ENCODE measurements at regions not wholly inside any gene's neighbourhood (a gene's known extent, or its start where the extent isn't known, plus 50 kb on each side); places are given as distances from the start of the nearest gene placed in this dataset.

DNA sequence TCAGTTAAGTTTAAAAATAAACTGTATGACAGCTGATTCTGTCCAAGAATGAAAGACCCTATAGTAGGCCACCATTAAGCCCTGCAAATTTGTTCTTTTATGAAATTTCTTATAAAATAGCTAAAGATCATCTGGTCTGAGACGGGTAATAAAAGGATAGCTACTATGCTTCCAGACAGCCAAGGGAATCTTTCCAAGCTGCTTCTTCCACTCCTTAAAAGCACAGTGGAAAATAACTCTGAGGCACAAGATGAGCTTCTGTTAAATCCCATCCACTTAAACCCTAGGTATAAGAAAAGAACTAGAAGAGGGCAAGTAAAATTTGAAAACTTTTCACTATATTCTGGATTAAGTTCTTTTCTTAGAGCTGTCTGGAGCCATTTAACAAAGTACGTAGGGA, 194.3 kb downstream of the CAPZA3 start:
- no peak overlapping the region for H3K4me3 ChIP-seq (replicated peaks; ENCODE audit: insufficient read depth, low read length)
- H3K27ac ChIP-seq (replicated peaks), result no peak overlapping the region
- TF ChIP-seq POLR2AphosphoS5 (IDR thresholded peaks at IDR 0.05; ENCODE audit: low read depth) (no peak), CTCF (IDR thresholded peaks at IDR 0.05; ENCODE audit: insufficient read depth, low read length) (no peak), SPI1 (IDR thresholded peaks at IDR 0.05; ENCODE audit: borderline replicate concordance, low read depth) (no peak), GABPA (IDR thresholded peaks at IDR 0.05; ENCODE audit: low read depth) (no peak)
- TF ChIP-seq, protein P1, sequence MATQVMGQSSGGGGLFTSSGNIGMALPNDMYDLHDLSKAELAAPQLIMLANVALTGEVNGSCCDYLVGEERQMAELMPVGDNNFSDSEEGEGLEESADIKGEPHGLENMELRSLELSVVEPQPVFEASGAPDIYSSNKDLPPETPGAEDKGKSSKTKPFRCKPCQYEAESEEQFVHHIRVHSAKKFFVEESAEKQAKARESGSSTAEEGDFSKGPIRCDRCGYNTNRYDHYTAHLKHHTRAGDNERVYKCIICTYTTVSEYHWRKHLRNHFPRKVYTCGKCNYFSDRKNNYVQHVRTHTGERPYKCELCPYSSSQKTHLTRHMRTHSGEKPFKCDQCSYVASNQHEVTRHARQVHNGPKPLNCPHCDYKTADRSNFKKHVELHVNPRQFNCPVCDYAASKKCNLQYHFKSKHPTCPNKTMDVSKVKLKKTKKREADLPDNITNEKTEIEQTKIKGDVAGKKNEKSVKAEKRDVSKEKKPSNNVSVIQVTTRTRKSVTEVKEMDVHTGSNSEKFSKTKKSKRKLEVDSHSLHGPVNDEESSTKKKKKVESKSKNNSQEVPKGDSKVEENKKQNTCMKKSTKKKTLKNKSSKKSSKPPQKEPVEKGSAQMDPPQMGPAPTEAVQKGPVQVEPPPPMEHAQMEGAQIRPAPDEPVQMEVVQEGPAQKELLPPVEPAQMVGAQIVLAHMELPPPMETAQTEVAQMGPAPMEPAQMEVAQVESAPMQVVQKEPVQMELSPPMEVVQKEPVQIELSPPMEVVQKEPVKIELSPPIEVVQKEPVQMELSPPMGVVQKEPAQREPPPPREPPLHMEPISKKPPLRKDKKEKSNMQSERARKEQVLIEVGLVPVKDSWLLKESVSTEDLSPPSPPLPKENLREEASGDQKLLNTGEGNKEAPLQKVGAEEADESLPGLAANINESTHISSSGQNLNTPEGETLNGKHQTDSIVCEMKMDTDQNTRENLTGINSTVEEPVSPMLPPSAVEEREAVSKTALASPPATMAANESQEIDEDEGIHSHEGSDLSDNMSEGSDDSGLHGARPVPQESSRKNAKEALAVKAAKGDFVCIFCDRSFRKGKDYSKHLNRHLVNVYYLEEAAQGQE (IDR thresholded peaks at IDR 0.05; ENCODE audit: insufficient replicate concordance, low read depth), result no peak
- no peaks in the 10 kb centered on the region for H3K27me3 ChIP-seq (ENCODE audit: insufficient read depth, poor library complexity, severe bottlenecking)
- no peak for DNase-seq (ENCODE audit: low read depth in 1 of 2, low spot score in 1 of 2)

DNA sequence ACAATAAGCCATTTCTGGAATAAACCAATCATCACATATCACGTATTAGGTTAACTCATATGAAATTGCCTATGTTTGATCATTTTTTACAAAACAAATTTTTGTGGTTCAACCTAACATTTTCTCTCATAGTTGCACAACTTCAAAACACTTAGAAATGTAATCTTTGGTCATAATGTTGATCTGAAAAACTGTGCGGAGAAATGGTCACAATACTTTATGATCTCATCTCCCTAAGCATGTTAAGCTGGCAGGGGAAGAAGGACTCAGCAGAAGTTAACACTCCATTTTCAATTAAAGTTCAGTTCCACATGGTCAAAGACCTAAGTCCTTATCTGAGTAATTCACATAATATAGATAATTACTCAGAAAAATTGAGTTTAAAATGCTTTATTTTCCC, 194.8 kb downstream of the CAPZA3 start:
- H3K27ac ChIP-seq (replicated peaks), result no peak overlapping the region
- TF ChIP-seq GABPA (IDR thresholded peaks at IDR 0.05; ENCODE audit: low read depth) (no peak), SPI1 (IDR thresholded peaks at IDR 0.05; ENCODE audit: borderline replicate concordance, low read depth) (no peak), POLR2AphosphoS5 (IDR thresholded peaks at IDR 0.05; ENCODE audit: low read depth) (no peak)
- H3K4me3 ChIP-seq (replicated peaks; ENCODE audit: insufficient read depth, low read length), result no peak overlapping the region
- no peaks in the 10 kb centered on the region for H3K27me3 ChIP-seq (ENCODE audit: insufficient read depth, poor library complexity, severe bottlenecking)
- DNase-seq (ENCODE audit: low read depth in 1 of 2, low spot score in 1 of 2), result no peak

DNA sequence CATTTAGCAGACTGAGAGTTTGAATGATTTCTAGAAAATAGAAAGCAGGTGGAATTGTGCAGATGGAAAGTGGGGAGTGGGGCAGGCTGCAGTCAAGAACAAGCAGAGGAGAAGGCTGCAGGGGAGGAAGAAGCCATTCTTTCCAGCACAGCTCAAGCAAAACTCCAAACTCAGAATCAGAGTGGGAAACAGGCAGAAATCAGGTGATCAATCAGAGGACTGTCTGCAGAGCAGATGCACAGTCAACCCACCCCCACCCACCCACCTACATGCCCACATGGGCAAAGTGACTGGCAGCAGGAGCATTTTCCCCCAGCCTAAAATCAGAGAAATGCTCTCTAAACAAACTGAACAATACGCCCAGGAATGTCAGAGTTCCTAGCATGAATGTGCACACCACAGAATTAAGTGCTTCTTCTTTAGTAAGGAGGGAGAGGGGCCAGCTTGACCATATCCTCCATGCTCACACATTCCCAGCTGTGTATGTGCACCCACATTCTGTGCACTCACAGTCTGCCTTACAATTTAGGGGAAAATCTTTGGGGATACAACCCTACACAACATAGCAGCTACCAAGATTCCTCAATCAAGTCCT, 194.1 kb upstream of the PLEKHA5 start:
- Histone ChIP-seq H3K27me3 (ENCODE audit: insufficient read depth, poor library complexity, severe bottlenecking) (no peaks in the 10 kb centered on the region), H3K27ac (replicated peaks) (no peak overlapping the region), H3K4me3 (replicated peaks; ENCODE audit: insufficient read depth, low read length) (no peak overlapping the region)
- TF ChIP-seq, protein P1 (IDR thresholded peaks at IDR 0.05; ENCODE audit: insufficient replicate concordance, low read depth), result no peak
- TF ChIP-seq POLR2AphosphoS5 (IDR thresholded peaks at IDR 0.05; ENCODE audit: low read depth) (no peak), SPI1 (IDR thresholded peaks at IDR 0.05; ENCODE audit: borderline replicate concordance, low read depth) (no peak), CTCF (IDR thresholded peaks at IDR 0.05; ENCODE audit: insufficient read depth, low read length) (no peak), GABPA (IDR thresholded peaks at IDR 0.05; ENCODE audit: low read depth) (no peak)
- no peak for DNase-seq (ENCODE audit: low read depth in 1 of 2, low spot score in 1 of 2)

- no peak overlapping the region for H3K4me3 ChIP-seq (replicated peaks; ENCODE audit: insufficient read depth, low read length)
- no peak overlapping the region for H3K27ac ChIP-seq (replicated peaks)
- TF ChIP-seq SPI1 (IDR thresholded peaks at IDR 0.05; ENCODE audit: borderline replicate concordance, low read depth) (no peak), GABPA (IDR thresholded peaks at IDR 0.05; ENCODE audit: low read depth) (no peak), POLR2AphosphoS5 (IDR thresholded peaks at IDR 0.05; ENCODE audit: low read depth) (no peak), CTCF (IDR thresholded peaks at IDR 0.05; ENCODE audit: insufficient read depth, low read length) (no peak)
- TF ChIP-seq, protein P1 (IDR thresholded peaks at IDR 0.05; ENCODE audit: insufficient replicate concordance, low read depth), result no peak
- no peak for DNase-seq (ENCODE audit: low read depth in 1 of 2, low spot score in 1 of 2)
- no peaks in the 10 kb centered on the region for H3K27me3 ChIP-seq (ENCODE audit: insufficient read depth, poor library complexity, severe bottlenecking)
Measured at GRCh38 chr12:18939051-18939450, 190.5 kb upstream of the PLEKHA5 start.

Data from HL-60 (cell line).